Stimulated activated CD4-positive, alpha-beta T cell treated with anti-CD3 and anti-CD28 coated beads, TNF-alpha, amount 100 ng/mL, for 1 hour (primary cell): ENCODE measurements at regions not wholly inside any gene's neighbourhood (a gene's known extent, or its start where the extent isn't known, plus 50 kb on each side); places are given as distances from the start of the nearest gene placed in this dataset.

Source experiments
- DNase-seq, 3 donors: peaks; one replicate each; pipeline ENCODE4 v3.0.0-alpha.2; 2020; ENCODE audit warnings: low read depth in 3 of 3, low spot score in 1 of 3

DNA sequence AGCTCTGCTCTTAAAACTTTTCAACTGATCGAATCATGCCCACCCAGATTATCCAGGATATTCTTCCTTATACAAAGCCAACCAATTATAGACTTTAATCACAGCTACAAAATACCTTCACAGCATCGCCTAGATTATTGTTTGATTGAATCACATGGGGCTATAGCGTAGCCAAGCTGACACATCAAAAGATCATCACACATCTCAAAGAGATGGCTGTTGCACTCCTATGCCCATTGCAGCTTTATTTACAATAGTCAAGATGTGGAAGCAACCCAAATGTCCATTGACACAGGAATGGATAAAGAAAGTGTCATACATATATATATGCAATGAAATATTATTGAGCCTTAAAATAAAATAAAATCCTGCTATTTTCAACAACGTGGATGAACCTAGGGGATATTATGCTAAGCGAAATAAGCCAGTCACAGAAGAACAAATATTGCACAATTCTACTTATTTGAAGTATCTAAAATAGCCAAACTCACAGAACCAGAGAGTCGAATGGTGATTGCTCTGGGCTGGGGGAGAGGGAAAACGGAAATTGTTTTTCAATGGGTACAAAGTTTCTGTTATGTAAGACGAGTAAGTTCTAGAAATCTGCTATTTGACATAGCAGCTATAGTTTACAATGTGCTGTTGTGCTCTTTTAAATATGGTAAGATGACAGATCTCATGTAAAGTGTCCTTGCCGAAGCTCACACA lies 60.9 kb upstream of the ERCC4 start:
- no peak for DNase-seq

DNA sequence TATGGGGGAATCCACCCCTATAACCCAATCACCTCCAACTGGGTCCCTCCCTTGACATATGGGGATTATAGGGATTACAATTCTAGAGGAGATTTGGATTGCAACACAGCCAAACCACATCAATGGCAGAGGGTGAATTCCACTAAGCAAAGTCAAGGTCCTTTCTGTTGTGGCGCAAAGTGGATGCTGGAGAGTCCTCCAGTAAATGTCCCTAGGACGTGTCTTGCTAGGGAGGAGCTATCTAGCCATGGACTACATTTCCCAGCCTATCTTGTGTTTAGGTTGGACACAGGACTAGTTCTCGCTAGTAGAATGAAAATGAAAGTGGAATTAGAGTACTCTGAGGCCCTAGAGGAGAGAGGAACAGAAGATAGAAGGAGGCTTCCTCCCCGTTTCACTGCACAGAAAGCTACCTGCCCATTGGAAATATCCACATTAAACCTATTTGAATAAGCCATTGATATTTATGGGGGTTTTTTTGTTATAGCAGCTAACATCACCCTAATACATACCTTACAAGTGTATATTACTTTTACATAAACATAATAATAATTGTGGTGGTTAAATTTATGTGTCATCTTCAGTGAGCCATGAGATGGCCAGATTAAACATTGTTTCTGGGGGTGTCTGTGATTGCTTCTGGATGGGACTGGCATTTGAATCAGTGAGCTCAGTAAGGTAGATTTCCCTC lies 56.7 kb upstream of the ERCC4 start:
- DNase-seq = no peak

DNA sequence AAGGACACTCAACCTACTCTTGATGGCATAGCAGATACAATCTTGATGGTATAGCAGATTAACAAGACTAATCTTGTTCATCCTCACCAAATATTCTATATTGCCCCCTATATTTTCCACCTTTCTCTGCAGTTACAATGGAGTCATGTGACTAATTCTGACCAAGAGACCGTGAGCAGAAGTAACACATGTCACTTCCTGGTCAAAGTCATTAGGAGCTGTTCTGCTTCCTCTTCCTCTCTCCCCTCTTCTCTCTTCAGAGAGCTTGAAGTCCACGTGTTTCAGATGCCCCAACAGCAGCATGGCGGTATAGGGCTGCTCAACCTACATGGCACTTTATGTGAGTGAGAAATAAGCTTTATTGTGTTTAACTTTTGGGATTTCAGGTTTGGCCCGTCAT lies 55.3 kb upstream of the ERCC4 start:
- no peak for DNase-seq

DNA sequence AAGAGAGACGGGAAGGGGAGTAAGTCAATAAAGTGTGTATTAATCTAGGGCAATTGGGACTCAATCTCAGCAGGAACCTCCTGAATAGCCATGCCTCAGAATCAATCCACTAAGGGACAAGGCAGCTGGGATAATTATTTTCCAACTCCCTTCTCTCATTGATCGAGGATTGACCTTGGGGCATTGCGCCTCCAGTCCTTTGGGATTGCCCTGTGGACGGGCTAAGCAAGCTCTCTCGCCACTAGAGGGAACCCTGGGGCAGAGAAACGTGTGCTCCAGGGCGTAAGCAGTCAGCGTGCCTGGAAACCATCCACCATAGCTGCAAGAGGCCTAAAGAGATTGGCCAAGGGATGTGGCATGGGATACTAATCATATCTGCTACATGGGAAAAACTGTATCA lies 53.9 kb upstream of the ERCC4 start:
- DNase-seq = peak in 1 of 3 donors; percentile 5
